ENCODE measurements at regions not wholly inside any gene's neighbourhood (a gene's known extent, or its start where the extent isn't known, plus 50 kb on each side); places are given as distances from the start of the nearest gene placed in this dataset.

- DNase-seq: no peak
These were observed 333.3 kb downstream of the SLC16A7 start for GRCh38 chr12:59929110-59929509.

- no peak for DNase-seq
These were observed 338.7 kb downstream of the SLC16A7 start for GRCh38 chr12:59934486-59934885.

- DNase-seq: no peak
These were observed 340.7 kb downstream of the SLC16A7 start for GRCh38 chr12:59936534-59936933.

GRCh38 chr12:59937148-59937547 is 341.3 kb downstream of the SLC16A7 start:
- DNase-seq: no peak

- no peak for DNase-seq
These were observed 342.5 kb downstream of the SLC16A7 start for GRCh38 chr12:59938190-59938962.

- DNase-seq: no peak
These were observed 345.0 kb downstream of the SLC16A7 start for GRCh38 chr12:59940631-59941342.

- no peak for DNase-seq
These were observed 345.6 kb downstream of the SLC16A7 start for GRCh38 chr12:59941461-59941860.

GRCh38 chr12:59944177-59944576 is 348.3 kb downstream of the SLC16A7 start:
- no peak for DNase-seq

GRCh38 chr12:59946635-59947034 is 350.8 kb downstream of the SLC16A7 start:
- DNase-seq: no peak

GRCh38 chr12:59963546-59963945 is 367.7 kb downstream of the SLC16A7 start:
- DNase-seq: no peak

- no peak for DNase-seq
These were observed 377.1 kb downstream of the SLC16A7 start for GRCh38 chr12:59972905-59973304.

- DNase-seq: no peak
These were observed 377.7 kb downstream of the SLC16A7 start for GRCh38 chr12:59973515-59973914.

GRCh38 chr12:59977779-59978178 is 381.9 kb downstream of the SLC16A7 start:
- no peak for DNase-seq

- DNase-seq: no peak
These were observed 384.6 kb downstream of the SLC16A7 start for GRCh38 chr12:59980476-59980875.

GRCh38 chr12:59999291-59999690 is 403.5 kb downstream of the SLC16A7 start:
- DNase-seq: no peak

GRCh38 chr12:60010486-60010885 is 414.7 kb downstream of the SLC16A7 start:
- DNase-seq: no peak

GRCh38 chr12:60012659-60013058 is 416.8 kb downstream of the SLC16A7 start:
- DNase-seq: no peak

- DNase-seq: no peak
These were observed 418.6 kb downstream of the SLC16A7 start for GRCh38 chr12:60014436-60014835.

GRCh38 chr12:60020068-60020467 is 424.2 kb downstream of the SLC16A7 start:
- no peak for DNase-seq

- no peak for DNase-seq
These were observed 425.4 kb downstream of the SLC16A7 start for GRCh38 chr12:60021235-60021634.

- no peak for DNase-seq
These were observed 431.4 kb downstream of the SLC16A7 start for GRCh38 chr12:60027266-60027665.

GRCh38 chr12:60034147-60034546 is 438.3 kb downstream of the SLC16A7 start:
- DNase-seq: no peak

- DNase-seq: no peak
These were observed 440.0 kb downstream of the SLC16A7 start for GRCh38 chr12:60035835-60036234.

GRCh38 chr12:60042835-60043234 is 447.0 kb downstream of the SLC16A7 start:
- no peak for DNase-seq

- DNase-seq: no peak
These were observed 447.4 kb downstream of the SLC16A7 start for GRCh38 chr12:60043236-60043635.
